ENCODE measurements at regions not wholly inside any gene's neighbourhood (a gene's known extent, or its start where the extent isn't known, plus 50 kb on each side); places are given as distances from the start of the nearest gene placed in this dataset.

DNA sequence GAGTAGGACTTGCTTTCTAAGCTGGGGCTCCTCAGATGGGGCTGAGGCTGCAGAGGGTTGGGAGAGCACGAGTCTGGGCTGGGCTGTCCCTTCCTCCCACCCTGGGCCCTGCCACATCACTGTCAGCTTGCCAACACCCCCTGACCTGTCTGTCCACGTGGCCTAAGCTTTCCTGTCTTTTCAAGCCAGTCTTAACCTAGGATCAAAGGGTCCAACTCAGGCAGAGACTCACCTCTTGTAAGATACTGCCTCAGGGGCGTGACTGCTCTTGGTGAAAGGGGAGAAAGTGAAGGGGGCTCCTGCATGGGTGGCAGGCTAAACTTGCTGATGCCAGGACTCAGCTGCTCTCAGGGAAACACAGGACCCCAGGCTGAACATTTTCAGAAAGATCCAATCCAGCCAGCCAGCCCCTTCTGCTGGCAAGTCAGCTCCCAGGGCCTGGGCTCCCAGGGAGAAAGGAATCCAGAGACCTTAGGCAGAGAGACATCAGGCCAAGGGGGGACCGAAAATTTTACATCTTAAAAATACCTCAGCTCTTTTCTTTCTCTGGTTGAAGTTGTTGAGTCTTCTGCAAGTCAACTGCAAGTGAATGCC is 144.2 kb upstream of the ID2 start:
- Mint-ChIP-seq H3K4me3 (no peak overlapping the region), H3K9me3 (no peaks in the 10 kb centered on the region), H3K27me3 (ENCODE audit: insufficient read depth) (peaks cover 22% of the 10 kb centered on the region), H3K36me3 (ENCODE audit: low read depth) (no peaks in the 10 kb centered on the region), H3K27ac (no peak overlapping the region), H3K4me1 (ENCODE audit: low read depth) (peaks cover 10% of the 10 kb centered on the region)
- no peak for DNase-seq
- TF ChIP-seq, protein P1, sequence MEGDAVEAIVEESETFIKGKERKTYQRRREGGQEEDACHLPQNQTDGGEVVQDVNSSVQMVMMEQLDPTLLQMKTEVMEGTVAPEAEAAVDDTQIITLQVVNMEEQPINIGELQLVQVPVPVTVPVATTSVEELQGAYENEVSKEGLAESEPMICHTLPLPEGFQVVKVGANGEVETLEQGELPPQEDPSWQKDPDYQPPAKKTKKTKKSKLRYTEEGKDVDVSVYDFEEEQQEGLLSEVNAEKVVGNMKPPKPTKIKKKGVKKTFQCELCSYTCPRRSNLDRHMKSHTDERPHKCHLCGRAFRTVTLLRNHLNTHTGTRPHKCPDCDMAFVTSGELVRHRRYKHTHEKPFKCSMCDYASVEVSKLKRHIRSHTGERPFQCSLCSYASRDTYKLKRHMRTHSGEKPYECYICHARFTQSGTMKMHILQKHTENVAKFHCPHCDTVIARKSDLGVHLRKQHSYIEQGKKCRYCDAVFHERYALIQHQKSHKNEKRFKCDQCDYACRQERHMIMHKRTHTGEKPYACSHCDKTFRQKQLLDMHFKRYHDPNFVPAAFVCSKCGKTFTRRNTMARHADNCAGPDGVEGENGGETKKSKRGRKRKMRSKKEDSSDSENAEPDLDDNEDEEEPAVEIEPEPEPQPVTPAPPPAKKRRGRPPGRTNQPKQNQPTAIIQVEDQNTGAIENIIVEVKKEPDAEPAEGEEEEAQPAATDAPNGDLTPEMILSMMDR (IDR thresholded peaks at IDR 0.05): no peak

DNA sequence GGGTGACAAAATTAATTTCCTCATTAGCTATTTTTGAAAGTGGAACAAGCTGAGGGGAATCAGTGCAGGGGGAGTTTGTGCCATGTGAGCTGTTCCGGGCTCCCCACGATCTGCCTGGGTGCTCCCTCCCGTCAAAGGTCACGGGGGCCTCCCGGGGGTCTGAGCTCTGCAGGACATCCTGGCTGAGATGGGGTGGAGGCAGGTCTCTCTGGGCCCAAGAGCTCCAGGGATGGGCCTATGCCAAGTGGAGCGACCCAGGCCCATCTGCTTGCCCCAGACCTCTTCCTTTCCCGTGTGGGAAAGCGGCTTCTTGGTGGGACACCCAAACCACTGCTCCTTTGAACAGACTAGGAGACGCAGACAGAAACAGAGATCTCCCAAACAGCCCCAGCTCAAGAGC is 143.3 kb upstream of the ID2 start:
- TF ChIP-seq, protein P1 (IDR thresholded peaks at IDR 0.05): no peak
- H3K9me3 Mint-ChIP-seq: no peaks in the 10 kb centered on the region
- no peak overlapping the region for H3K27ac Mint-ChIP-seq
- peaks cover 15% of the 10 kb centered on the region for H3K4me1 Mint-ChIP-seq (ENCODE audit: low read depth)
- H3K27me3 Mint-ChIP-seq (ENCODE audit: insufficient read depth): peaks cover 21% of the 10 kb centered on the region
- DNase-seq: no peak
- H3K36me3 Mint-ChIP-seq (ENCODE audit: low read depth): no peaks in the 10 kb centered on the region
- no peak overlapping the region for H3K4me3 Mint-ChIP-seq

DNA sequence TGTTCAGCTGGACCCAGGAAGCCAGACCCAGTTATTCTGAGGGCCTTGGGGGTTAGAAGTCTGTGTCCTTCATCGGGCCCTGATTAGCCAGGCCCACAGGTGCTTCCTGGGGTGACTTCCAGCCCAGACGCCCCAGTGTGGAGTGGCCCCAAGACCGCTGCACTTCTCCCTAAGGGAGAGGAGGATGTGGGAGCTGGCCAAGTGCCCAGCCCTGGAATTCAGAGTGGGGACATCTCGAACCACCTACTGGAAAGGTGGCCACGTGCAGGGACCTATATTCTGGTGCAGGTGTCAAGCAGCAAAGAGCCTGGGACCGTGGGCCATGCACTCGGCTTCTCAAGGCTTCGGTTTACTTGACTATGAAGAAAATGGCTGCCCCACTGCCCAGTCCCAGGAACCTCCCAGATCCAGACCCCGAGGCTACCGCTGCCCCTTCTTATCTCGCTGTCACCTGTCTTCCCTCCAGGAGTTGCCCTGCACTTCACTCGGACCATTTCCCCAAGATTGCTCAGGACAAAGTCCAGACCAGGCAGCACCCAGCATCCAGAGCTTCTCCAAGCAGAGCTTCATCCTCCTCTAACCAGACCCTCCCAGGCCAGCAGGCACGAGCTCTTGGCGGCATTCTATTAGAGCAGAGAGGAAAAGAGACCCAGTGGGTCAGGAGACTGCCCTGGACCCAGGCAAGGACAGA is 142.8 kb upstream of the ID2 start:
- TF ChIP-seq, protein P1 (IDR thresholded peaks at IDR 0.05): no peak
- no peak overlapping the region for H3K4me3 Mint-ChIP-seq
- H3K27ac Mint-ChIP-seq: no peak overlapping the region
- peaks cover 21% of the 10 kb centered on the region for H3K27me3 Mint-ChIP-seq (ENCODE audit: insufficient read depth)
- peaks cover 20% of the 10 kb centered on the region for H3K4me1 Mint-ChIP-seq (ENCODE audit: low read depth)
- H3K9me3 Mint-ChIP-seq: no peaks in the 10 kb centered on the region
- H3K36me3 Mint-ChIP-seq (ENCODE audit: low read depth): no peaks in the 10 kb centered on the region
- DNase-seq: no peak

DNA sequence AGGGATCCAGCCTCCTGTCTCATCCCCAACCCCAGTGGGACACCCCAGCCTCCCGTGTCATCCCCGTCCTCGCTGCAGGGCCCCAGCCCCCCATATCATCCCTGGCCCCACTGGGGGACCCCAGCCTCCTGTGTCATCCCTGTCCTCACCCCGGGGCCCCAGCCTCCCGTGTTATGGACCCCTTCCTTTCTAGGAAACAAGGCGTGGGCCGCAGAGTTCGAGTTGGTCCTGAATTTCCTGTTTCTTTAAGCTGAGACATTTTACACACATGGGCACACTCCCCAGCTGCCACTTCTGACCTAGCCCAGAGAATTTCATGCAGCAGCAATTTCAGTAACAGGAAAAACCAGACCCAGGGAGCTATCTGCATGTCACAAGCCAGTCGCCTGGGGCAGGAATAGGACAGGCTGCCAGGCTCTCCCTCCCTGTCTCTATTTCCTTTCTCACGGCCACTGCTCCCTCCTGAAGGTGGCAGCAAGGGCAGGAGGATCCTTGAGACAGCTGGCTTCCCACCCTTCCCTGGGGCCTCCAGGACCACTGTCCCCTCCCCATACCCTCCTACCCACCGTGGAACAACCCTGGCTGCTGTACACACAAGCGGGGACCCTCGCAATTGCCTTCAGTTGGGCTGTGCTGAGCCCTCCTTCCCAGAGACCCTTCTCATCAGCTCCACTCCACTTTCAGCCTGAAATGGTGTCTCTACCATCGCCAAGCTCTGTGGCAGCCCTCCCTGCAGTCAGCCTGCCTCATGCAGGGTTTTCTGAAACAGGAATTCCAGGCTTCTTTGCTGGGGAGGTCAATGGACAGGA is 141.9 kb upstream of the ID2 start:
- DNase-seq: no peak
- H3K27ac Mint-ChIP-seq: no peak overlapping the region; the same call in 1 of the 2 replicates

DNA sequence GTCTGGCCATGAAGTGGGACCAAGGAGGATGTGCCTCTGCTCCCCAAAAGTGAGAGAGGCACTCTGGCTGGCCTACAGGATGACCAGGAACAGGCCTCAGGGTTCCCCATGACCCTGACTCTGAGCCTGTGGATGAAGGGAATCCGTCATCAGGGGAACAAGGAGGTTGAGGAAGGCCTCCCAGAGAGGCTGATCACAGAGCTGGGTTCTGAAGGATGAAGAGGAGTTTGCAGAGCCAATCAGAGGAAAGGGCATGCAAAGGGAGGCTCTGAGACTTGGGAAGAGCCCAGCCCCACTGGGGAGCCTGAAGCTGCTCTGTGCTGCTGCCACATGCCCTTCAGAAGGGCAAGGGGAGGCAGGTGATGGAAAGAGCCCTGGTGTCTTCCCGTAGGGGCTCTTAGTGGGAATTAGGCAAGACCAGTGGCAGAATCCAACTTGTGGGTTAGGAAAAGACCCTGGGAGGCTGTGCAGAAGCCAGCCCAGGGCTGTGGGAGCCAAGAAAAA is 141.3 kb upstream of the ID2 start:
- Mint-ChIP-seq H3K27me3 (ENCODE audit: insufficient read depth) (peaks cover 21% of the 10 kb centered on the region), H3K4me3 (no peak overlapping the region), H3K9me3 (no peaks in the 10 kb centered on the region), H3K36me3 (ENCODE audit: low read depth) (no peaks in the 10 kb centered on the region), H3K4me1 (ENCODE audit: low read depth) (peaks cover 31% of the 10 kb centered on the region), H3K27ac (no peak overlapping the region; the same call in 1 of the 2 replicates)
- no peak for DNase-seq
- TF ChIP-seq, protein P1 (IDR thresholded peaks at IDR 0.05): no peak

More for the DNA sequence above, 141.9 kb upstream of the ID2 start:
- Mint-ChIP-seq H3K27me3 (ENCODE audit: insufficient read depth) (peaks cover 21% of the 10 kb centered on the region), H3K36me3 (ENCODE audit: low read depth) (no peaks in the 10 kb centered on the region), H3K4me3 (no peak overlapping the region), H3K4me1 (ENCODE audit: low read depth) (peaks cover 28% of the 10 kb centered on the region), H3K9me3 (no peaks in the 10 kb centered on the region)
- TF ChIP-seq, protein P1 (IDR thresholded peaks at IDR 0.05): no peak

All from HFFc6 (cell line).